RWPE1 (cell line): ENCODE measurements at regions not wholly inside any gene's neighbourhood (a gene's known extent, or its start where the extent isn't known, plus 50 kb on each side); places are given as distances from the start of the nearest gene placed in this dataset.

Experiments used
- CTCF ChIA-PET: fragments of 350-600 bp; sonication (Branson Sonifier 250); formaldehyde crosslinking; extraction: SDS; loops from one replicate; lab custom pipeline; 2021; lab: Yijun Ruan, JAX
- POLR2A ChIA-PET: fragments of 400-600 bp; formaldehyde crosslinking; extraction: SDS; loops from one replicate; lab custom pipeline; 2020; ENCODE audit warnings: antibody characterized with exemption; ENCODE audit not compliant: low non-redundant PET; lab: Yijun Ruan, JAX
- DNase-seq: peaks from one replicate; pipeline ENCODE4 v3.0.0; 2012; ENCODE audit warnings: low spot score
- H3K27ac ChIP-seq: fragments of 450-650 bp; 2 replicates; pipeline ENCODE4 v1.5.1; 2017
- CTCF ChIP-seq: fragments of 450-650 bp; conservative IDR thresholded peaks from 2 replicates; pipeline ENCODE4 v1.5.1; 2017; ENCODE audit warnings: low read depth, mild to moderate bottlenecking

DNA sequence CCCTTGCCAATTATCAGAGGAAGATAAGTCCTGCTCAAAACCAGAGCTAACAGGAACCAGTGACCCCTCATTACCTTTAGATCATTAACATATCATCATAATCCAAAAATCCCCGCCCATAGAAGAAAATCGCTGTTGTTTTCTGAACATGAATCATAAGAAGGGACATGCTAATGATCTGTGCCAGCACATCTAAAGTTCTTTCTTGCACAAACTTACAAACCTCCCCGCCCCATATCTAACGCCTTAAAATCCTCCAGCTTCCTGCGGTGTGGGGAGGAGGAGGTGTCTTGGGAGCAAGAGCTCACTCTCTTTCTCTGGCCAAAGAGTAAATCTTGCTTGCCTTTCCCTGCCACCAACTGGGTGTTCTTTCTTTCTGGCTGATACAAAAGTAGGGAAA lies 78.3 kb downstream of the IRX3 start:
- no peak overlapping the region for H3K27ac ChIP-seq
- ChIA-PET POLR2A (no interaction called here), CTCF (interaction anchor here (0.7 kb wide), 1 partner anchor 122 kb away, joined by 3 read pairs; no protein-coding TSS in a partner anchor)
- no peak for DNase-seq
- no peak for TF ChIP-seq CTCF

DNA sequence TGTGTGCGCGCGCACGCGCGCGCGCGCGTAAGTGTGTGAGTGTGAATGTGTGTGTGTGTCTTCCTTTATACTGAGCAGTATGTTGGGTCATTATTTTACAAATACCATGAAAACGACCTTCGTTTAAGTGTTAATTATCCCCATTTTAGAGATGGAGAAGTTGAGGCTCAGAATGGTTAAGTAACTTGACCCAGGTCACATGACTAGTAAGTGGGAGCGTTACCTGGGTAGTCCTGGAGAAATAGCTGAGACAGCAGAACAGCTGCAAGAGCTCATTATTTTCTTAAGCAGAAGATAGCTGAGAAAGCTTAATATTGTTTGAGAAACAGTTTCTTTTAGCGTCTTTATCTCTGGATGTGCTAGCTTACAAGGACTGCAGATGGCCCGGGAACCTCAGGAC lies 78.8 kb downstream of the IRX3 start:
- no peak for TF ChIP-seq CTCF
- ChIA-PET POLR2A (no interaction called here), CTCF (no interaction called here)
- no peak overlapping the region for H3K27ac ChIP-seq
- no peak for DNase-seq

DNA sequence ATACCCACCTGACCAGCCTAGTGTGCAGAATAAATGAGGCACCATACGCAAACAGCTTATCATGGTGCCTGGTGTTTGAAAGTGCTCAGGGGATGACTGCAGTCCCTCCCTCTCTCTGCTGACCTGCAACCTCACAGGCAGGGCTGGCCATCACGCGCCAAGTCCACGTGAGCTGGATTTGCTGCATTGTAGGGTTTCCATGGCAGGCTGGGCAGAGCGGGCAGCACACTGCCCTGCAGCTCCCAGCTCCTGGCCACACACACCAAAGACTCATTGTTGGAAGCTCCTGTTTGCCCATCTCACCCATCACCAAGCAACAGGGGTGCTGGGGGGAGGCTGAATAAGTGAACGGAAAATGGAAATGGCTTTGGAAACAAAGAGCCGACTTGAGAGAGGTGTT lies 81.8 kb downstream of the IRX3 start:
- no peak for DNase-seq
- CTCF ChIA-PET: interaction anchor here (0.6 kb wide), 1 partner anchor 49 kb away, joined by 3 read pairs; no protein-coding TSS in a partner anchor
- TF ChIP-seq CTCF: no peak
- POLR2A ChIA-PET: no interaction called here
- no peak overlapping the region for H3K27ac ChIP-seq

DNA sequence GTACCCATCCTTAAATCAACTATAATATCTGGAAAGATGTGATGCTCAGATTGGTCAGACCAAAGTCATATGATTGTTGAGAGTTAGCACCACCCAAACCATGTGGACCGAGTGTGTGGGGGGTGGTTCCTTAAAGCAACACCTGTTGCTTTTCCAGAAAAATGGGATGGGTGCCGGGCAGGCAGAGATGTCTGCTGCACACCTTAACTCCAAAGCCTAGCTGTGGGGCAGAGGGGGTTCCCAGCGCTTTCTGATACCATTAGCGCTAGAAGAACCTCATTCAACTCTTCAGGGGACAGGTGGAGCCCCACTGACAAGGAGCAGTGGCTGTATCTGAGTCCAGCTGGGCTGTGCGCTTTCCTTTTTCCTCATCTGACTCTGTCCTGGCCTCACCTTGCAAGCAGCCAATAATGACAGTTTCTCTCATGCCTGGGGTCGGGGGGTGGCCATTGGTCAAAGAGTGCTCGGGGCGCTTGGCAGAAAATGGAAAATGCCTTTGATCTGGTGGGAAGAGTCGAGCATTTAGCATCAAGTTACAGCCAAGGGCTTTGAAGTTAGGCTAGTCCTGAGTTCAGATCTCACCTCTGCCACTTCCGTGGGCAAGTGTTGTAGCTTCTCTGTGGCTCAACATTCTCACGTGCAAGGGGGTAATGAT lies 82.6 kb downstream of the IRX3 start:
- ChIA-PET POLR2A (no interaction called here), CTCF (interaction anchor here (0.7 kb wide), 2 partner anchors 9 to 654 kb away, joined by 3 to 4 read pairs; no protein-coding TSS in a partner anchor)
- DNase-seq: no peak

DNA sequence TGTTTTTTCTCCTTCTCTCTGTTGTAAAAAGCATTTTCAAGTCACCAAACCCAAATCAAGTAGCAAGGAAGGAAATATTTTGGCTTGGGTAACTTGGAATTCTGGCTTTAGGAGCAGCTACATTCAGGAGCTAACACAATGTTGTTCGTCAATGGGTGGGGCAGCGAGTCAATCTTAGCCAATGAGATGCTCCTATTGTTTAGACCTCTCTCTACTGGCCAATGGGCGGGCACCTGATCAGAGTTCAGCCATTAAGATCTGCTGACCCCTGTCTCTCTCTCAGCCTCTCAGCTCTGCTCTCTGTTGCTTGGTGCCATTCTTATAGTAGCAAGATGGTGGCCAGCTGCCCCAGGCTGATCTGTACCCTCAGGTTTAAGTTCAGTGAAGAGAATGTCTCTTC lies 83.2 kb downstream of the IRX3 start:
- H3K27ac ChIP-seq: no peak overlapping the region
- no peak for DNase-seq
- POLR2A ChIA-PET: no interaction called here
- CTCF ChIA-PET: interaction anchor here (0.7 kb wide), 2 partner anchors 9 to 653 kb away, joined by 3 to 4 read pairs; no protein-coding TSS in a partner anchor
- TF ChIP-seq CTCF: no peak

More for the DNA sequence above, 82.6 kb downstream of the IRX3 start:
- no peak overlapping the region for H3K27ac ChIP-seq
- TF ChIP-seq CTCF: no peak
